LNCaP clone FGC (cell line): ENCODE measurements at regions not wholly inside any gene's neighbourhood (a gene's known extent, or its start where the extent isn't known, plus 50 kb on each side); places are given as distances from the start of the nearest gene placed in this dataset.

ENCODE experiments used
- DNase-seq: peaks from one replicate; pipeline ENCODE4 v3.0.0-alpha.2; 2011; ENCODE audit warnings: low read depth
- H3K4me3 ChIP-seq: 2 replicates; pipeline ENCODE4 v1.5.1; 2011; ENCODE audit warnings: mild to moderate bottlenecking, low read depth, low read length, control low read depth
- CTCF ChIP-seq: IDR thresholded peaks from 2 replicates; pipeline ENCODE4 v1.5.1; 2012; ENCODE audit warnings: mild to moderate bottlenecking; ENCODE audit not compliant: control insufficient read depth, insufficient read depth; ENCODE audit errors: extremely low read depth

GRCh38 chr12:17371491-17372215, 718.3 kb downstream of the RERGL start:
- no peak overlapping the region for H3K4me3 ChIP-seq
- DNase-seq, result no peak
- TF ChIP-seq CTCF, result no peak

DNA sequence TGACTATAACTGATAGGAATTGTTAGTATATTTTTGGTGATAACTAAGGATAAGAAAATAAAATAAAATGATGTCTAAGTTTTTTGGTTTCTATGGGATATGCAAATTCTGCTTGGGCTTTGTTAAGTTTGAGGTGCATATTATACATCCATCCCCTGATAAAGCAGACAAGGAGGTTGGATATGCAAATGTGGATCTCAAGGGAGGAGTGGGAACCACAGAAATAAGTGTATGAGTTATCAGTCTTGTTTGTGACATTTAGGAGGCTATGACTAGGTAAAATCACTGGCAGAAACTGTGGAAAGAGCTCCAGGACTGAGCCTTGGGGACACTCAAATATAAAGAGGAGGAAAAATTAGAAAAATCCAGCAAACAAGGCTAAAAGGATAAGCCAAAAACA, 719.4 kb downstream of the RERGL start:
- TF ChIP-seq CTCF, result no peak
- H3K4me3 ChIP-seq, result no peak overlapping the region
- DNase-seq, result no peak

GRCh38 chr12:17369556-17369955, 720.4 kb downstream of the RERGL start:
- no peak for DNase-seq
- no peak for TF ChIP-seq CTCF
- H3K4me3 ChIP-seq, result no peak overlapping the region

DNA sequence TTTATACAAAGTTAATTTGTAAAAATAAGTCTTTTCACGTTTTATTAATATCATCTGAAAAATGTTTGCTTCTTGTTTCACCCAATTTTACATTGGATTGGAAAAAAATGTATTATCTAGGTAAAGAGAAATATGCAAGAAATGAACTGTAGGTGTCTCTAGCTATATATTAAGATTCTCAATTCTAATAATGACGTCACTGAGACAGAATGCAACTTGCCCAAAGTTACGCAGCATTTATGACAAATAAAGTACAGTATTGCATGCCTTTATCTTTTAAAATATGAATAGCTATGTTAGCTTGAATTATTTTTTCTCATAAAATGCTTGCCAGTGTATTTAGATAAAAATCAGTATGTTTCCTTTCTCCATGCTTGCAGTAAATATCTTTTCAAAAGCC, 728.8 kb downstream of the RERGL start:
- TF ChIP-seq CTCF, result no peak
- H3K4me3 ChIP-seq, result no peak overlapping the region
- DNase-seq, result no peak

DNA sequence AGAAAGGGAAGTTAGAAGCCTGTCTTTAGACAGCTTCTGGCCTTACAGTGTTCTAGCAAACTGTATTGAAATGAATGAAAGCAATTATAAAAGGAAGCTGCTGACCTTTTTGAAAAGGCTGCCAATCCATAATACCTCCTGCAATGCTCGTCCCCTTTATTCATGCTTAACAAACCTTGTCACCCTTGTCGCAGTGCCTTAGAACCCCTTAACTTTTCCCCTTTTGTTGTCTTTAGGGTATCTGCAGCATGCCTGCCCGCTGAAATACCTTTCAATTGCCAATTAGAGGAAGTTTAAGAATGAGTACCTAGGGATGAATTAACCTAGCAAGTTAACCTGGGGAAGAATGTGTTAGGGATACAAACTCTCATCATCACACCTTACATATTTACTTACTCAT, 731.2 kb downstream of the RERGL start:
- no peak overlapping the region for H3K4me3 ChIP-seq
- no peak for DNase-seq
- TF ChIP-seq CTCF, result no peak

DNA sequence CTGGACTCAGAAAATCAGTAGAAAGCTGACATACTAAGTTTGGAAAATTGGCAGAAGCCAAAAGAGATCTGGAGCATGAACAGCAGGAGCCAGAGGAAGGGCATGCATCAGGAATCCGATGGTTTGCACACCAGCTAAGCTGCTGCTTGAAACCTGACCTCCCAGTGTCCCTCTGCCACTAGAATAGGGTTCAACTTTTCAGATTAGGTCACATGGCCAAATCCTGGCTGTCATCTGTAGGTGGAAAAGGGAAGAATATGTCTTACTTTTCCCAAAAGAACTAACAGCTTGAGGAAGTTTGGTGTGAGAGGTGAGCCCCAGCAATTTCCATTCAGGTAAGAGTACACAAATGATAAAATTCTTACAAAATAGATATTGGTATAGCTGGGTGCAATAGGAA, 732.6 kb downstream of the RERGL start:
- TF ChIP-seq CTCF, result no peak
- no peak overlapping the region for H3K4me3 ChIP-seq
- DNase-seq, result no peak

- TF ChIP-seq CTCF, result no peak
- no peak overlapping the region for H3K4me3 ChIP-seq
- DNase-seq, result no peak
Measured at GRCh38 chr12:17352164-17352563, 737.8 kb downstream of the RERGL start.
